ENCODE measurements at regions not wholly inside any gene's neighbourhood (a gene's known extent, or its start where the extent isn't known, plus 50 kb on each side); places are given as distances from the start of the nearest gene placed in this dataset.
A peak's percentile ranks its signal among the peaks of the same experiment; 100 is the strongest.

- H3K9me3 ChIP-seq (ENCODE audit: control insufficient read depth in 2 of 2, insufficient read depth in 1 of 2, low read depth in 1 of 2, low read length in 1 of 2), result peaks cover 0 to 6% of the 10 kb centered on the region in 2 donors
- H3K27ac ChIP-seq (ENCODE audit: low read depth in 1 of 3, low read length in 2 of 3), result no peak overlapping the region
- no peaks in the 10 kb centered on the region for H3K36me3 ChIP-seq (ENCODE audit: control insufficient read depth in 3 of 3, insufficient read depth in 2 of 3, low read depth in 1 of 3, low read length in 3 of 3)
- 97 to 99% (median 97%) methylated on average over 31 to 36 of the region's 36 CpGs for WGBS, 3 donors
- H3K4me3 ChIP-seq (ENCODE audit: low read depth in 1 of 3, low read length in 3 of 3), result no peak overlapping the region
- DNase-seq (no peak), FAIRE-seq (no peak)
- peaks cover 0 to 12% (median 0%) of the 10 kb centered on the region in 3 donors for H3K4me1 ChIP-seq (ENCODE audit: control insufficient read depth in 3 of 3, insufficient read depth in 2 of 3, low read depth in 1 of 3, low read length in 2 of 3)
- H3K27me3 ChIP-seq (ENCODE audit: control insufficient read depth in 3 of 3, insufficient read depth in 3 of 3, low read length in 3 of 3), result no peaks in the 10 kb centered on the region
Observed at GRCh38 chr6:15758631-15759215, 95.9 kb upstream of the DTNBP1 start.

GRCh38 chr6:15755526-15755925 is 92.7 kb upstream of the DTNBP1 start:
- WGBS, 3 donors, result 79 to 93% (median 85%) methylated on average over 6 of the region's 6 CpGs
- Histone ChIP-seq H3K27me3 (ENCODE audit: control insufficient read depth in 3 of 3, insufficient read depth in 3 of 3, low read length in 3 of 3) (no peaks in the 10 kb centered on the region), H3K27ac (ENCODE audit: low read depth in 1 of 3, low read length in 2 of 3) (no peak overlapping the region), H3K36me3 (ENCODE audit: control insufficient read depth in 3 of 3, insufficient read depth in 2 of 3, low read depth in 1 of 3, low read length in 3 of 3) (no peaks in the 10 kb centered on the region), H3K4me1 (ENCODE audit: control insufficient read depth in 3 of 3, insufficient read depth in 2 of 3, low read depth in 1 of 3, low read length in 2 of 3) (no peaks in the 10 kb centered on the region), H3K4me3 (ENCODE audit: low read depth in 1 of 3, low read length in 3 of 3) (no peak overlapping the region), H3K9me3 (ENCODE audit: control insufficient read depth in 2 of 2, insufficient read depth in 1 of 2, low read depth in 1 of 2, low read length in 1 of 2) (peaks cover 0 to 6% of the 10 kb centered on the region in 2 donors)
- DNase-seq (no peak), FAIRE-seq (no peak)

GRCh38 chr6:15754706-15755079 is 91.9 kb upstream of the DTNBP1 start:
- Histone ChIP-seq H3K4me1 (ENCODE audit: control insufficient read depth in 3 of 3, insufficient read depth in 2 of 3, low read depth in 1 of 3, low read length in 2 of 3) (no peaks in the 10 kb centered on the region), H3K27ac (ENCODE audit: low read depth in 1 of 3, low read length in 2 of 3) (peak overlapping the region in 1 of 3 donors; percentile 10), H3K36me3 (ENCODE audit: control insufficient read depth in 3 of 3, insufficient read depth in 2 of 3, low read depth in 1 of 3, low read length in 3 of 3) (no peaks in the 10 kb centered on the region), H3K4me3 (ENCODE audit: low read depth in 1 of 3, low read length in 3 of 3) (no peak overlapping the region), H3K9me3 (ENCODE audit: control insufficient read depth in 2 of 2, insufficient read depth in 1 of 2, low read depth in 1 of 2, low read length in 1 of 2) (peaks cover 0 to 6% of the 10 kb centered on the region in 2 donors), H3K27me3 (ENCODE audit: control insufficient read depth in 3 of 3, insufficient read depth in 3 of 3, low read length in 3 of 3) (no peaks in the 10 kb centered on the region)
- no peak for DNase-seq
- FAIRE-seq, result no peak
- 90 to 92% (median 91%) methylated on average over 9 of the region's 9 CpGs for WGBS, 3 donors

GRCh38 chr6:15754035-15754705 is 91.3 kb upstream of the DTNBP1 start:
- no peak overlapping the region for H3K4me3 ChIP-seq (ENCODE audit: low read depth in 1 of 3, low read length in 3 of 3)
- H3K4me1 ChIP-seq (ENCODE audit: control insufficient read depth in 3 of 3, insufficient read depth in 2 of 3, low read depth in 1 of 3, low read length in 2 of 3), result no peaks in the 10 kb centered on the region
- no peak for FAIRE-seq
- peak; percentile 24 to 64 for DNase-seq
- peaks cover 0 to 6% of the 10 kb centered on the region in 2 donors for H3K9me3 ChIP-seq (ENCODE audit: control insufficient read depth in 2 of 2, insufficient read depth in 1 of 2, low read depth in 1 of 2, low read length in 1 of 2)
- WGBS, 3 donors, result 65 to 70% (median 70%) methylated on average over 5 of the region's 5 CpGs
- H3K27me3 ChIP-seq (ENCODE audit: control insufficient read depth in 3 of 3, insufficient read depth in 3 of 3, low read length in 3 of 3), result no peaks in the 10 kb centered on the region
- peak overlapping the region in 1 of 3 donors; percentile 10 for H3K27ac ChIP-seq (ENCODE audit: low read depth in 1 of 3, low read length in 2 of 3)
- H3K36me3 ChIP-seq (ENCODE audit: control insufficient read depth in 3 of 3, insufficient read depth in 2 of 3, low read depth in 1 of 3, low read length in 3 of 3), result no peaks in the 10 kb centered on the region

- peaks cover 0 to under 1% of the 10 kb centered on the region in 2 donors for H3K9me3 ChIP-seq (ENCODE audit: control insufficient read depth in 2 of 2, insufficient read depth in 1 of 2, low read depth in 1 of 2, low read length in 1 of 2)
- H3K27ac ChIP-seq (ENCODE audit: low read depth in 1 of 3, low read length in 2 of 3), result no peak overlapping the region
- H3K36me3 ChIP-seq (ENCODE audit: control insufficient read depth in 3 of 3, insufficient read depth in 2 of 3, low read depth in 1 of 3, low read length in 3 of 3), result no peaks in the 10 kb centered on the region
- DNase-seq, result peak in 1 of 2 donors; percentile 21
- H3K4me3 ChIP-seq (ENCODE audit: low read depth in 1 of 3, low read length in 3 of 3), result no peak overlapping the region
- H3K4me1 ChIP-seq (ENCODE audit: control insufficient read depth in 3 of 3, insufficient read depth in 2 of 3, low read depth in 1 of 3, low read length in 2 of 3), result no peaks in the 10 kb centered on the region
- no peaks in the 10 kb centered on the region for H3K27me3 ChIP-seq (ENCODE audit: control insufficient read depth in 3 of 3, insufficient read depth in 3 of 3, low read length in 3 of 3)
- FAIRE-seq, result no peak
- 50 to 70% (median 58%) methylated on average over 3 of the region's 3 CpGs for WGBS, 3 donors
Observed at GRCh38 chr6:15752820-15753219, 90.0 kb upstream of the DTNBP1 start.

GRCh38 chr6:15751721-15752350 is 89.0 kb upstream of the DTNBP1 start:
- H3K36me3 ChIP-seq (ENCODE audit: control insufficient read depth in 3 of 3, insufficient read depth in 2 of 3, low read depth in 1 of 3, low read length in 3 of 3), result no peaks in the 10 kb centered on the region
- DNase-seq (no peak), FAIRE-seq (no peak)
- no peaks in the 10 kb centered on the region for H3K9me3 ChIP-seq (ENCODE audit: control insufficient read depth in 2 of 2, insufficient read depth in 1 of 2, low read depth in 1 of 2, low read length in 1 of 2)
- H3K27ac ChIP-seq (ENCODE audit: low read depth in 1 of 3, low read length in 2 of 3), result no peak overlapping the region
- 79 to 89% (median 80%) methylated on average over 3 of the region's 3 CpGs for WGBS, 3 donors
- no peaks in the 10 kb centered on the region for H3K27me3 ChIP-seq (ENCODE audit: control insufficient read depth in 3 of 3, insufficient read depth in 3 of 3, low read length in 3 of 3)
- no peak overlapping the region for H3K4me3 ChIP-seq (ENCODE audit: low read depth in 1 of 3, low read length in 3 of 3)
- no peaks in the 10 kb centered on the region for H3K4me1 ChIP-seq (ENCODE audit: control insufficient read depth in 3 of 3, insufficient read depth in 2 of 3, low read depth in 1 of 3, low read length in 2 of 3)

- DNase-seq (no peak), FAIRE-seq (no peak)
- H3K4me3 ChIP-seq (ENCODE audit: low read depth in 1 of 3, low read length in 3 of 3), result no peak overlapping the region
- no peak overlapping the region for H3K27ac ChIP-seq (ENCODE audit: low read depth in 1 of 3, low read length in 2 of 3)
- no peaks in the 10 kb centered on the region for H3K4me1 ChIP-seq (ENCODE audit: control insufficient read depth in 3 of 3, insufficient read depth in 2 of 3, low read depth in 1 of 3, low read length in 2 of 3)
- no peaks in the 10 kb centered on the region for H3K9me3 ChIP-seq (ENCODE audit: control insufficient read depth in 2 of 2, insufficient read depth in 1 of 2, low read depth in 1 of 2, low read length in 1 of 2)
- H3K36me3 ChIP-seq (ENCODE audit: control insufficient read depth in 3 of 3, insufficient read depth in 2 of 3, low read depth in 1 of 3, low read length in 3 of 3), result no peaks in the 10 kb centered on the region
- 86 to 90% (median 87%) methylated on average over 4 of the region's 4 CpGs for WGBS, 3 donors
- no peaks in the 10 kb centered on the region for H3K27me3 ChIP-seq (ENCODE audit: control insufficient read depth in 3 of 3, insufficient read depth in 3 of 3, low read length in 3 of 3)
Observed at GRCh38 chr6:15748341-15748740, 85.5 kb upstream of the DTNBP1 start.

GRCh38 chr6:15747354-15747883 is 84.6 kb upstream of the DTNBP1 start:
- no peak for FAIRE-seq
- WGBS, 3 donors, result 75 to 84% (median 81%) methylated on average over 2 of the region's 2 CpGs
- H3K36me3 ChIP-seq (ENCODE audit: control insufficient read depth in 3 of 3, insufficient read depth in 2 of 3, low read depth in 1 of 3, low read length in 3 of 3), result no peaks in the 10 kb centered on the region
- H3K9me3 ChIP-seq (ENCODE audit: control insufficient read depth in 2 of 2, insufficient read depth in 1 of 2, low read depth in 1 of 2, low read length in 1 of 2), result no peaks in the 10 kb centered on the region
- no peaks in the 10 kb centered on the region for H3K27me3 ChIP-seq (ENCODE audit: control insufficient read depth in 3 of 3, insufficient read depth in 3 of 3, low read length in 3 of 3)
- H3K27ac ChIP-seq (ENCODE audit: low read depth in 1 of 3, low read length in 2 of 3), result no peak overlapping the region
- no peak for DNase-seq
- H3K4me1 ChIP-seq (ENCODE audit: control insufficient read depth in 3 of 3, insufficient read depth in 2 of 3, low read depth in 1 of 3, low read length in 2 of 3), result no peaks in the 10 kb centered on the region
- H3K4me3 ChIP-seq (ENCODE audit: low read depth in 1 of 3, low read length in 3 of 3), result no peak overlapping the region

Data from small intestine (tissue), 7 donors.